HG03280 (cell line): ENCODE measurements at regions not wholly inside any gene's neighbourhood (a gene's known extent, or its start where the extent isn't known, plus 50 kb on each side); places are given as distances from the start of the nearest gene placed in this dataset.

ENCODE experiments used
- ATAC-seq: cut with Tn5 transposase; IDR thresholded peaks from one replicate; pipeline ENCODE4 v1.9.1; 2021; ENCODE audit warnings: mild to moderate bottlenecking, moderate library complexity; ENCODE audit not compliant: unreplicated experiment

- ATAC-seq, result no peak
Observed at GRCh38 chr2:105458076-105458475, 59.2 kb upstream of the FHL2 start.

- ATAC-seq, result no peak
Observed at GRCh38 chr2:105455488-105456003, 56.7 kb upstream of the FHL2 start.

GRCh38 chr2:105454801-105455485 lies 56.1 kb upstream of the FHL2 start:
- ATAC-seq, result no peak

GRCh38 chr2:105451571-105452166 lies 52.8 kb upstream of the FHL2 start:
- ATAC-seq, result no peak

- ATAC-seq, result no peak
Observed at GRCh38 chr2:105450471-105450870, 51.6 kb upstream of the FHL2 start.

GRCh38 chr2:105449076-105449475 lies 50.2 kb upstream of the FHL2 start:
- no peak for ATAC-seq
